ENCODE measurements at regions not wholly inside any gene's neighbourhood (a gene's known extent, or its start where the extent isn't known, plus 50 kb on each side); places are given as distances from the start of the nearest gene placed in this dataset.
"Not testable (repeated sequence)": the region's sequence is repeated elsewhere in the genome, so short reads cannot be mapped to it uniquely, and the experiment has no call there.

GRCh38 chr13:112194579-112194978 lies 127.6 kb downstream of the SOX1 start:
- DNase-seq = no peak

DNA sequence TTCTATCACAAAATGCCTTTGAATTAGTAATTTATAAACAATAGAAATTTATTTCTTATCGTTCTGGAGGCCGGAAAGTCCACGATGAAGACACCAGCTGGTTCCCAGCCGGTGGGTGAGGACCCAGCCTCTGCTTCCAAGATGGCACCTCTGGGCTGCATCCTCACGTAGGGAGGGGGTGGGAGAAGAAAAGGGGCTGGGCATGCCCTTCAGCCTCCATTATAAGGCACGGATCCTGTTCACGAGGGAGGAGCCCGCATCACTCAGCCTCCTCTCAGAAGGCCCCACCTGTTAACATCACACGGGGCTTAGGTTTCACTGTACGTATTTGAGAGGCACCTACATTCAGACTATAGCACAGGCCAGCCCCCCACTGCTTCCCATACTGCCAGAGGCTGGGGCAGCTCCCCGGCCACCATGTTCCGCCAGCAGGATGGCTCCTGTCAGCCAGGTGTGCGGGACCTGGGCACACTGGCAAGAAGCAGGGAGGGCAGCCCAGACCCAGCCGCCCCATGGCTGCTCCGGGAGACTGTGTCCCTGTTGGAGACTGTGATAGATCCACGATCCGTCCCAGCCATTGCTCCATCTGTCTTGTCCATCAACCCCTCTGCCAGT lies 131.6 kb downstream of the SOX1 start:
- no peak for DNase-seq

- no peak for DNase-seq
These were observed 133.3 kb downstream of the SOX1 start for GRCh38 chr13:112200200-112200599.

DNA sequence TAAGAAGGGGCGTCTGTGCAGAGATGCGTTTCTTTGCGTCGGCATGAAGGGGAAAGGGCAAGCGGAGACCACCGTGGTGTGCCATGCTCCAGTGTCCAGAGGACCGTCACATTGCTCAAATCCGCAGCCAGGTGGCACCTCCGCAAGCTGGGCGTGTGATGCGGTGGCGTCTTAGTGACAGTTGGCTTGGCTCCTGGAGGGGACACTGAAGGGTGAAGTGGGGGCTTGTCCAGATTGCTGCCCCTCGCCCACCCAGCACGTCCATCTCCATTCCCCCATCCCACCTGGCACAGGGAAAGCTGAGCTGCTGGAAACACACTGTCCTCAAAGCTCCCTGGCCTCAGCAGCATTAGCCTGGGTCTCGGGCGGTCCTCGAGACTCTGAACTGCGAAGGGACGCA lies 135.3 kb downstream of the SOX1 start:
- no peak for DNase-seq

DNA sequence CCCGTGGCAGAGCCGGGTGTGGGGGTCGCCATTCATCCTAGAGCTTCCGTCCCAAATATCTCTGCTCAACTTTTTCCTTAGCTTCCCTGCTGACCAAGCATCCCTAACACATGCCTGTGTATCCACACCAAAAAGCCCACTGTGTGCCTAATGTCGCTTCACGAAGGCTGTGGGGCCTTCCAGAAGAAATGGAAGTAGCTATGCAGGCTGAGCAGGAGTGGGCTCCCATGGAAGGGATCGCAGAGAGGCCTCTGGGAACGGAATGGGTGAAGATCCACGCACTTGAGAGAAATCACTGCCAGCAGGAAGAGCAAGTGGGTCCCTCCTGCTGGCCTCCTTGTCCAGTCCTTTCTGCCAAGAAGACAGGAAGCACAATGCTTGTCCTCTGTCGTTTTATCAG lies 136.0 kb downstream of the SOX1 start:
- DNase-seq = no peak

DNA sequence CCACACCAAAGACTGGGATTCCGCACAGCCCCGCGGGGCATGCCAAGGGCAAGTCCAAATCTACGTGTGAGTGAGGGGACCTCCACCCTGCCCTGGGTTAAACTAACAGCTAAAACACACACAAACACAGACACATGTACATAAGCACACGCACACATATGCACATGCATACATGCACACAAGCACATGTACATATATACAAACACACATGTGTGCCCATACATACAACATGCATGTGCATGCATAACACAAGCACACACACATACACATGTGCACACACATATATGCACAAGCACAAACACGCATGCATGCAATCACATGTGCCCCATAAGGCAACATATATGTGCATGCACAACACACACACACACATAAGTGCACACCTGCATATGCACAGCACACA lies 136.7 kb downstream of the SOX1 start:
- DNase-seq = no peak

DNA sequence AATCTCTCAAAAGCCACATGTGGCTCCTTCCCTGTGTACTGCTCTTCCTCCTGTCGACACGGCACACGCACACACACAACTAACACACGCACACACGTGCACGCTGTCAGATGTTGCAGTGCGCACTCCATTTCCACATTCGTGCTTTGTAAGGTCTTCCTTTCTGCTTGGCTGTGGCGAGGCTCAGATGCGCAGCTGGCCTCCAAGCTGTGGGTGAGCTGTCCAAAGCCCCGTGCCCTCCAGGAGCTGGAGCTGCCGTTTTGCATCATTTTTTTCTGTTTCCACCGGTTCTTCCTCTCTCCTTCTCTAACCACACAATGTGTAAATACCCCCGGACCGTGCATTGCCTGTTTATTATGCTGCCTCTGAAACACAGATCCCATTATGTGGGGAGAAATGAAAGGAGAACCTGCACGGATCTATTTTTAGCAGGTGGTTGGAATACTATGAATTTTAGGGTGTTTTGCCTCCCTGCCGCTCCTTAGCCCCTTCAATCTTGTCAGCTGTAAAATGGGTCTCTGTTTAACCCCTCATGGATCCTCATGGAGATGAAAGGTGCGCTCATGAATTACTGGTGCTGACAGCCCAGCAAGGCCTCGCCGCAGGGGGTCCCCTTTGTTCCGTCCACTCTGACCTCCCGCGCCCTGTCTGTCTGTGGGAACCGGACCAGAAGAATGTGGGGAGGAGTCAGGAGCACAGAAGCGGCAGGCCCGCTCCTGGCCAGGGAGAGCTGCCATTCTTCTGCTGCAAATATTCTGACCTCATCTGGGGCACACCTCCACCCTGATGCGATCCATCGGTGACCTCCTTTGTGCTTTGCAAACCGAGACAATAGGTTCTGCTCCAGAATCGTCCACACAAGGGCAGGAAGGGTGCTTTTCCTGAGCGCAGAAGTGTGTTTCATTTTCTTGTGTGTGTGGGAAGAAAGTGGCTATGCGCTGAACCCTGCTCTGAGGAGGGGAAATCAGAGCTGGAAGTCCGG lies 137.7 kb downstream of the SOX1 start:
- no peak for DNase-seq

GRCh38 chr13:112205990-112206389 lies 139.0 kb downstream of the SOX1 start:
- DNase-seq = no peak

DNA sequence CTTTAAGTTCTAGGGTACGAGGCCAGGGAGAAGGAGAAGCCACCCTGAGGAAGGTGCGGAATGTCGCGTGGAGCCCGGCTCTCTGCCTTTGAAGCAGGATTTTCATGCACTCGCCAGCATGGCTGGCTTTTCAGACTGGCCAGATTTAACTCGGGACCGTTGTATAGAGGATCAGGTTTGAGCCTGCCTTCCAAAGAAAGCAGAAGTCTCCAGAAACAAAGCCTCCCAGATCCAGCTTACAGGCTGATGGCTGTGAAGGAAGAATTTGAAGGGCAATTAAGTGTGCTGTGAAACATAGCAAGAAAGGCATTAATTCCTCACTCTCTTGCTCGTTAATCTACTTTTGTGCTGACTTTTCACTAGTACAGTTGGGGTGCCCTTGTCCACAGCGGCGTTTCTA lies 140.2 kb downstream of the SOX1 start:
- DNase-seq = no peak

DNA sequence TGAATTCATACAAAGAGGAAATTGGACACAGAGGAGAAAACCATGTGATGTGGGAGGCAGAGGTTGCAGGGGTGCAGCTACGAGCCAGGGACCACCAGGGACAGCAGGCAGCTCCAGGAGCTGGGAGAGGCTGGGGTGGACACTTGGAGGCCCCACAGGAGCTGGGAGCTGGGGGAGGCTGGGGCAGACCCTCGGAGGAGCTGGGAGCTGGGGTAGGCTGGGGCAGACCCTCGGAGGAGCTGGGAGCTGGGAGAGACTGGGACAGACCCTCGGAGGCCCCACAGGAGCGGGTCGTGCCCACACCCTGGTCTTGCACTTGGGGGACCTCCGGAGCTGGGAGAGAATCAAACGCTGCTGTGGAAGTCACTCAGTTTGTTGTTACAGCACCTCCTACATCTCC lies 141.7 kb downstream of the SOX1 start:
- no peak for DNase-seq

DNA sequence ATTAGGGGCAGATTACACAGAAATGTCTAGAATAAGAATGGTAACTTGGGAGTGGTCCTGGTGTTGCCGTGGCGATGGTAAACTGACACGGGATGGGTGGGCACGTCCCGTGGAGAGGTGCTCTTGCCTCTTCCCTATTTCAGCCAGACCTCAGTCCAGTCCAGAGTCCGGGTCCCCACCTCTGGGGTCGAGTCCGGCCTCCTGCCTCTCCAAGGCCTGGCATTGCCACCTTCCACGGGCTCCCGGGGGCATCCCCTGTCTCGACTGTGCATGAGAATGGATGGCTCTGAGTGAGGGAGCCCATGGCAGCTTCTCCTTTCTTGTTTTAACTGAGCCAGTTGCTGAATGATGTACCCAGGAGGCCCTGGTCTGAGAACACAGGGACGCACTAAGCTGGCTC lies 142.3 kb downstream of the SOX1 start:
- DNase-seq = no peak

DNA sequence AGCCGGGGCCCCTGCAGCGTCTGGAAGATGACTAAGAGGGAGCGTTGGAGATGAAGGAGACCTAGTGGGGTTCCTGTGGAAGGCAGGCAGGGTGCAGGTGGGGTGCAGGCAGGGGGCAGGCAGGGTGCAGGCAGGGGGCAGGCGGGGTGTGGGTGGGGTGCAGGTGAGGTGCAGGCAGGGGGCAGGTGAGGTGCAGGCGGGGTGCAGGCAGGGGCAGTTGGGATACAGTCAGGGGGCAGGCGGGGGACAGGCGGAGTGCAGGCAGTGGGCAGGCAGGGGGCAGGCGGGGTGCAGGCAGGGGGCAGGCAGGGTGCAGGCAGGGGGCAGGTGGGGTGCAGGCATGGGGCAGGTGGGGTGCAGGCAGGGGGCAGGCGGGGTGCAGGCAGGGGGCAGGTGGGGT lies 142.8 kb downstream of the SOX1 start:
- DNase-seq = no peak

- DNase-seq = no peak
These were observed 143.4 kb downstream of the SOX1 start for GRCh38 chr13:112210371-112210770.

GRCh38 chr13:112212533-112212932 lies 145.6 kb downstream of the SOX1 start:
- DNase-seq = no peak

DNA sequence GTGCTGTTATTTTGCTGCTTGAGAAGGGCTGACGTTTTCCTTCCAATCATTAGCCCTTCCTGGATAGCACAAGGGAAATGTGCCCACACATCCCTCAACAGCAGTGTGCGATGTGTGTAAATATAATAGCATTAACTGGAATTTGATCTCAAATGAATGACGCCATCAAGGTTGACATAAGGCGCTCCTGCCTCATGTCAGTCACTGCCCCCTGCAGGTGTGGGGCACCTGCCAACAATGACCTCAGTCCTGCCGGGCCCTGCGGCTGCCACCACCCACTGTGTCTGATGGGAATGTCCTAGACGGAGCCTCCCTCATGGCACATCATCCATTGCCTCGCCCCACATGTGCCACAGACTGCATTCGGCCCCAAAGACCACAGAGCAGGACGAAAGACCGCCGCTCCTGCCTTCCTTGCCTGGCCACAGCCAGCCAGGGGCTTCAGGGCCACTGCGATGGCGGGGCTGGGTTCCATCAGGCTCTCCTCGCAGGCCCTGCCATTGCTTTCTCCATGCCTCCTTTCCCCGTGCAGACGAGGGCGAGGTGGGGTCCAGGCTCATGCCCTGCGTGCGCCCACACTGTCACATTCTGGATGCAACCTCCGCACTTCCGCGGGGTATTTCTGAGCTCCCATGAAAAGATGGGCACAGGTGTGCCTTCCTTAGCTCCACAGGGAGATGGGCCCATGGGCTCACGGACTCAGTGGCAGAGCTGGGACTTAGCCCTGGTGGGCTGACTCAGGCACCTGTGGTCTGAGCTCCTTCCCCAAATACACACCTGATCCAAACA lies 146.7 kb downstream of the SOX1 start:
- DNase-seq = peak; percentile 58 to 85

DNA sequence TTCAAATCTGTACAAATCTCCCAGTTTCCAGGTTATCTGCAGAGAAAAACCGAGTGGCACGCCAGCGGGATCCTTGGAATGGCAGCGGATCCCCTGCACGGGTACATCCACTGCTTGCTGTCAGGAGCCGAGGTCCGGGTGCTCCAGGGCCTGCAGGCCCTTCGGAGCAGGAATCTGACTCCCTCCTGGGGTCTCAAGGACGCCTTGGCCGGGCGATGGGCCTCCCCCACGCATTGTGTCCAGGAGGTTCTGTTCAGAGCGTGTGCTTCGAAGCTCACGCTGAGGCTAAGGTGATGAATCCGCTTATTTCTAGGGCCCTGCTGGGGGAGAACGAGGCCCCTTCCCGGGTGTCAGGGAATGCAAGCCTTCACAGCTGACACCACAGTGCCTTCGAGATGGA lies 148.9 kb downstream of the SOX1 start:
- no peak for DNase-seq

- no peak for DNase-seq
These were observed 150.5 kb downstream of the SOX1 start for GRCh38 chr13:112217431-112217830.

- no peak for DNase-seq
These were observed 151.5 kb downstream of the SOX1 start for GRCh38 chr13:112218416-112218815.

GRCh38 chr13:112219740-112220139 lies 152.8 kb downstream of the SOX1 start:
- DNase-seq = no peak

DNA sequence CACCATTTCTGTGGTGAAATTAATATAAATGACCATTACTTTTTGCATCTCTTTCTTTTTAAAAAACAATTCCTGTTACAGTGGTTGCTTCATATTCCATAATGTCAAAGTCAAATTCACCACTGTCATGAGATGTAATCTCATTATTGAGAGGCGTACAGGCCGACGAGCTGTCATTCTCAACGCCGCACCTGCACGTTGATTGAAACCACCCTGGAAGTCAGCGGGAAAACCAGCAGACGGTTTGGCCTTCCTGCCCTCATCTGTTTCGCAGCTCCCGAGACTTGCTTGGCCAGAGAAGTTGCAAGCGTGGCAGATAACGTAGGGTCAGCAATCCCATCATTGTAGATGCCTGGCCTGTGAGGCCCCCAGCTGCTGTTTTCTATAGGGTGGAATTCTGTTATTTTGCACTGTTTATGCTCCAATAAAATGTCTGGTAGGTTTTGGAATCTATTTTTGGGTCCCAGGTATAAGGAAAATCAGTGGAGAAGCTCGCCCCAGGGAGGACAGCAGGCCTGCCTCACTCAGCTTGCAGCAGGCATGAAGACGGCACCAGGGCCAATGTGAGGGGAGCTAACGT lies 153.4 kb downstream of the SOX1 start:
- DNase-seq = no peak

GRCh38 chr13:112220925-112221324 lies 154.0 kb downstream of the SOX1 start:
- DNase-seq = no peak

DNA sequence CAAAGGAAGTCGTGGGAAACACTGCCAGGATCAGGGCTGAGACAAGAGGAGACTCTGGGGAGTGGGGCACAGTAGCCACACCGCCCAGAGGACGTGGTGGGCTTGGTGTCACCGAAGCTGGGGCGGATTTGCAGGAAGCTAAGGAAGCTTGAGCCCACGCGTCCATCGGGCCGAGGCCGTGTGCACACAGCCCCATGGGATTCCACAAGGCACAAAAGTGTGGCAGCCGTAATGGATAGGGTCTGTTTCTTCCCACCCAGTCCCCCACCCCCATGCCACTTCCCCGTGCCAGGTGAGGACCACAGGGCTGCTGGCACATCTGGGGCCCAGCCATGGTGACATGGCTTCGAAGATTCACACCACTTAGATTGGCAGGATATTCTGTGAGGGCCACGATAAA lies 153.2 kb upstream of the SPACA7 start:
- DNase-seq = no peak

- not testable (repeated sequence) for DNase-seq
These were observed 152.2 kb upstream of the SPACA7 start for GRCh38 chr13:112223929-112224328.
